NCI-H2196 treated with DMSO at 0.1 percent for 48 hours (cell line): ENCODE measurements at regions not wholly inside any gene's neighbourhood (a gene's known extent, or its start where the extent isn't known, plus 50 kb on each side); places are given as distances from the start of the nearest gene placed in this dataset.
"Not testable (repeated sequence)": the region's sequence is repeated elsewhere in the genome, so short reads cannot be mapped to it uniquely, and the experiment has no call there.

Experiments
- DNase-seq: peaks from one replicate; lab custom pipeline; 2025; ENCODE audit not compliant: unreplicated experiment; lab: John Stamatoyannopoulos, UW

- DNase-seq, result no peak
Measured at GRCh38 chr20:48007351-48007750, 222.1 kb upstream of the SULF2 start.

DNA sequence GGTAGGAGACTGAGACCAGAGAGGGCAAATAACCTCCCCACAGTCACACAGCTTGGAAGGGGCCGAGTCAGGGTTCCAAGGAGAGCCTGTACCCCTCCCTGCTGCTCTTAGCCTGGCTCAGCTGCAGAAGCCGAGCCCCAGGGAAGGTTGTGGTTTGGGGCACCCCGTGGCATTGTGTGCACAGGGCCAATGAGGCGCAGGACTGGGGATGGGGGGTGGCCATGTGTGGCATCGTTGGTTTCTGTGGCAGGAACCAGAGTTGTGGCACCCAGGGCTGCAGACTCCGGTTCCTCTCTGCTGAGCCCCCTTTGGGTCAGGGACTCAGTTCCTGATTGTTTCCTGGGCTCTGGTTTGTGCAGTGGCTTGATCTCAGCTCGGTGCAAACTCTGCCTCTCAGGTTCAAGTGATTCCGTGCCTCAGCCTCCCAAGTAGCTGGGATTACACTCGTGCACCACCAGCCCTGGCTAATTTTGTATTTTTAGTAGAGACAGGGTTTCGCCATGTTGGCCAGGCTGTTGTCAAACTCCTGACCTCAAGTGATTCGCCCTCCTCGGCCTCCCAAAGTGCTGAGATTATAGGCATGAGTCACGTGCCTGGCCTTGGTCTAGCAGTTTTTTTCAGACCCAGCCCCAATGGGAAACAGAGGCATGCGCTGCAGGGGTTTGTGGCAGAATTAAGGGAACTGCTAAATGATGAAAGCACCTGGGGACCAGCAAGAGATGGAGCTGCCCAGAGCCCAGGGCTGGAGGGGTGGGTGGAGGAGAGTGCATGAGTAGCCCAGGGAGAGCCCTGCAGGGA, 221.0 kb upstream of the SULF2 start:
- DNase-seq, result no peak

- no peak for DNase-seq
Measured at GRCh38 chr20:48003021-48003420, 217.7 kb upstream of the SULF2 start.

DNA sequence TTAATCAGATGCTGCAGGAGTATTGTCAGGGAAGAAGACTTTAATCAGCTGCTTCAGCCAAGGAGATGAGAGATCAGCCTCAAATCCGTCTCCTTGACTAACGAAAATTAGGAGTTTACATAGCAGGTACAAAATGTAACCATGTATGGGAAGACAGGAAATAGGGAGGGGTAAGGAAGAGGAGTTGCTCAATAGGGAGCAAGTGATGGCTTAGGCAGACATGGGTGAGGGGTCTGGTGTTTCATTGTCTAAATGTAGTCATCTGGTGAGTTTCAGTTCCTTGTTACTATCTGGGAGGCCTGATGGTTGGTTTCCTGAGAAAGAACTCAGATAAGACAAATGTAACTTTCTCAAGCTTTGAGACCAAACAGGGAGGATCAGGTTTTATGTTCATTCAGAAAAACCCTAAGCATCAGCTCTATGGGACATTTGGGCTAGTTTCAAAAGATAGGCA, 217.3 kb upstream of the SULF2 start:
- no peak for DNase-seq

DNA sequence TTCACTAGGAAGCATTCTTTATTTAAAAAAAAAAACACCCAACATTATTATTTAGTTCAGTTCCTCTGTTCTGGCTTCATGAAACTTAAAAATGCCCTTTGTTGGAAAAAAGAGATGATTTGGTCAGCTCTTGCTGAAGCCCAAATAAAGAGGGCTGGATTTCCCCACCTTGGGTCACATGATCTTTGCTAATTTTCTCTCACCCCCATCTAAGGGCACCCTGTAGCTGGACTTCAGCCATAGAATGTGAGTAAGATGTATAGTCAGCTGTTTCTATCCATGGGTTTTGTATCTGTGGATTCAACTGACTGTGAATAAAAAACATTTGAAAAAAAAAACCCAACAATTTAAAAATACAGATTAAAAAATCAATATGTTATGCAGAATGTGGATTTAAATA, 213.9 kb upstream of the SULF2 start:
- DNase-seq, result no peak

GRCh38 chr20:47998736-47999135, 213.5 kb upstream of the SULF2 start:
- DNase-seq, result no peak

GRCh38 chr20:47995661-47996060, 210.4 kb upstream of the SULF2 start:
- no peak for DNase-seq

DNA sequence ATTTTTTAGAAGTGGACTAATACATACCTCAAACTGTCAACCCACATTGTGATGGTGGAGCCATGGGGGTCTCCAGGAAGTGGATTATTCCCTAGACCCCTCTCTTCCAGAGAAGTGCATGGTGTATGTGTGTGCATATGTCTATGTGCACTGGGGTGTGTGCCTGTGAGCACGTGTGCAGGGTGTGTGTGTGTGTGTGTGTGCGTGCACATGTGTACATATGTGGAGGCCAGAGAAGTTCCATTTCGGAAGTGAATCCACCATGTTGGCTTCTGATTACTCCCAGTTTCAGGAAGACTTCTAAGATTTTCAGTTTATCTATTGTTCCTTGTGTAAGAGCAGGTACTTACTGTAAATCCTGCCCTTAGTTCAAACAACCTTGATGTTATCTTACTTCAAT, 208.5 kb upstream of the SULF2 start:
- no peak for DNase-seq

GRCh38 chr20:47993035-47993755, 207.9 kb upstream of the SULF2 start:
- DNase-seq, result no peak

- DNase-seq, result no peak
Measured at GRCh38 chr20:47991875-47992488, 206.7 kb upstream of the SULF2 start.

GRCh38 chr20:47990507-47991150, 205.3 kb upstream of the SULF2 start:
- DNase-seq, result no peak

GRCh38 chr20:47989957-47990356, 204.7 kb upstream of the SULF2 start:
- no peak for DNase-seq

- no peak for DNase-seq
Measured at GRCh38 chr20:47988676-47989075, 203.4 kb upstream of the SULF2 start.

GRCh38 chr20:47985092-47985850, 200.0 kb upstream of the SULF2 start:
- no peak for DNase-seq

DNA sequence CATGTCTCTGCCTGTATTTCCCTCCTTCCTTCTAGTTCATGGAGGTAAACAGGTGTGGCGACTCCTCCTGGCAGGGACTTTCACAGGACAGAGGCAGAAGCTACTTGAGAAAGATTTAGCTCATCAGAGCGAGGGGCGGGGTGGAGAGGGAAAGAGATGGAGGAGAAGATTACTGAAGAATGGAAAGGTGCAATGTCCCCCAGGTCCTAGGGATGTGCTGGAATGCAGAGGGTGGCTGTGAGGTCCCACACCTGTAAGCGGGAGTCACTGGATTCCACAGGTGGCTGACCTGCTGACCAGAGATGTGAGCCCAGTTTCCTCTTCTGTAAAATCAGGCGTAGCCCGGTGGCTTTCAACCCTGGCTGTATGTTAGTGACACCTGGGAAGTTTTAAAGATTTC, 199.2 kb upstream of the SULF2 start:
- no peak for DNase-seq

- DNase-seq, result not testable (repeated sequence)
Measured at GRCh38 chr20:47983642-47984041, 198.4 kb upstream of the SULF2 start.

GRCh38 chr20:47982574-47983360, 197.5 kb upstream of the SULF2 start:
- no peak for DNase-seq

DNA sequence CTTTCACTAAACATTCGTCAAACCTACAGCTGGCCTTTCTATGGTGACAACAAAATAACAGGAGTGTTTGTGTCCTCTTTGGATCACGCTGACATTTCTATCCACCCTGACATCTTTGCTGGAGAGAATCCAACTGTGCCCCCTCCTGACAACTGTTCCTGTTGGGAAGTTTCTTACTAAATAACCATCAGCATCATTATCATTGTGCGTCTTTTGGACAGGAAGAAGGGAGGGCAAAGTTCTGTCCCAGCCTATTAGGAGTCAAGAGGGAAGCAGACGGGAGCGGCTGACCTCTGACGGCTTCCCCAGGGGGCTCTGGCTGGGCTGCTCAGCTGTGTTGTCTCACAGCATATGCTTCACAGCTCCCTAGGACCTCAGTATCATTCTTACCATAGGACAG, 195.9 kb upstream of the SULF2 start:
- DNase-seq, result no peak

DNA sequence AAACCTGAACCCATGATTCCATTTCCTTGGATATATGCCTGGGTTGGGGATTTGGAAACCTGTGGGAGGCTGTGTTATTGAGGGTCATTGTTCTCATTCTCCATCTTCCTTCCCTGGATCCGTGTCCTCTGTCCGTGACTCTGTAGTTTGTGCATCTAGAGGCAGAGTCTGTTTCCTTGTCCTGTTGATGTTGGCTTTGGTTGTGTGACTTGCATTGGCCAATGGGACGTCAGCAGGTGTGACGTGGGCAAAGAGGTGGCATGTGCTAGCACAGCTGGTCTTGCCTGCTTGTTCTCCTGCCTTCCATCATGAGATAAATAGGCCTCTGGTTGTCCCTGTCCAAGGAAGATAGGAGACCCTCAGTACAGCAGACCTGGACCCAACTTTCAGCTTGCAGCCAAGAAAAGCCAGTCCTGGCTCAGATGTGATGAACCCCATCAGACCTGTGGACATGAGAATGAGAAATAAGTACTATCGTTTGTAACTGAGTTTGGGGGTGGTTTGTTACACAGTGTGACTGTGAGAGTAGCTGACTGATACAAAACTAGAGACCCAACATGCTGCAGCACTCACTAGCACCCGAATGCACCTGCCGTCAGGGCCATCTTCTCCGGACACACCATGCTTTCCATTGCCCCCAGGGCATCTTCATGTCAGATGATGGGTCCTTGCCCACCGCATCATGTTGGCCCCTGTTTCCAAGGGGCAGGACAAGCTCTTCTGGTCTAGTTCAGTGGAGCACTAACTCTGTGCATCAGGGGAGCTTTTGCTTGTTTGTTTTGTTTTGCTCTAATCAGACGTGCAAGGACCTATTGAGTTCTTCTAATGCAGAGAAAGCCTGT, 195.3 kb upstream of the SULF2 start:
- no peak for DNase-seq
